ENCODE measurements at regions not wholly inside any gene's neighbourhood (a gene's known extent, or its start where the extent isn't known, plus 50 kb on each side); places are given as distances from the start of the nearest gene placed in this dataset.

DNA sequence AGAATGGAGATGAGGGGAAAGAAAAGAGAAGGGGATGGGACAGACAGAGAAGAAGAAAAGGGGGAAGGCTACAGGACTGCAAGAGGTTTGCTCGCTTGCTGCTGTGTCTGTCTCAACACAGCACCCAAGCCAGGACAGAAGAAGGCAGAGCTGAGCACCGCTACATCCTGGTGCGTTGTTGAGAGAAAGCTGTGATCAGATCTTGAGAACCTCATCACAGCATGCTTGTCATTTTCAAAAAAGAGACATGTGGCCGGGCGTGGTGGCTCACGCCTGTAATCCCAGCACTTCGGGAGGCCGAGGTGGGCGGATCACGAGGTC lies 110.9 kb downstream of the NXNL2 start:
- DNase-seq (ENCODE audit: low read depth): no peak
- no peak overlapping the region for H3K4me3 ChIP-seq (ENCODE audit: low read depth, low read length)
- TF ChIP-seq, protein P1, sequence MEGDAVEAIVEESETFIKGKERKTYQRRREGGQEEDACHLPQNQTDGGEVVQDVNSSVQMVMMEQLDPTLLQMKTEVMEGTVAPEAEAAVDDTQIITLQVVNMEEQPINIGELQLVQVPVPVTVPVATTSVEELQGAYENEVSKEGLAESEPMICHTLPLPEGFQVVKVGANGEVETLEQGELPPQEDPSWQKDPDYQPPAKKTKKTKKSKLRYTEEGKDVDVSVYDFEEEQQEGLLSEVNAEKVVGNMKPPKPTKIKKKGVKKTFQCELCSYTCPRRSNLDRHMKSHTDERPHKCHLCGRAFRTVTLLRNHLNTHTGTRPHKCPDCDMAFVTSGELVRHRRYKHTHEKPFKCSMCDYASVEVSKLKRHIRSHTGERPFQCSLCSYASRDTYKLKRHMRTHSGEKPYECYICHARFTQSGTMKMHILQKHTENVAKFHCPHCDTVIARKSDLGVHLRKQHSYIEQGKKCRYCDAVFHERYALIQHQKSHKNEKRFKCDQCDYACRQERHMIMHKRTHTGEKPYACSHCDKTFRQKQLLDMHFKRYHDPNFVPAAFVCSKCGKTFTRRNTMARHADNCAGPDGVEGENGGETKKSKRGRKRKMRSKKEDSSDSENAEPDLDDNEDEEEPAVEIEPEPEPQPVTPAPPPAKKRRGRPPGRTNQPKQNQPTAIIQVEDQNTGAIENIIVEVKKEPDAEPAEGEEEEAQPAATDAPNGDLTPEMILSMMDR (IDR thresholded peaks at IDR 0.05; ENCODE audit: control insufficient read depth, extremely low read depth, insufficient read depth): no peak

DNA sequence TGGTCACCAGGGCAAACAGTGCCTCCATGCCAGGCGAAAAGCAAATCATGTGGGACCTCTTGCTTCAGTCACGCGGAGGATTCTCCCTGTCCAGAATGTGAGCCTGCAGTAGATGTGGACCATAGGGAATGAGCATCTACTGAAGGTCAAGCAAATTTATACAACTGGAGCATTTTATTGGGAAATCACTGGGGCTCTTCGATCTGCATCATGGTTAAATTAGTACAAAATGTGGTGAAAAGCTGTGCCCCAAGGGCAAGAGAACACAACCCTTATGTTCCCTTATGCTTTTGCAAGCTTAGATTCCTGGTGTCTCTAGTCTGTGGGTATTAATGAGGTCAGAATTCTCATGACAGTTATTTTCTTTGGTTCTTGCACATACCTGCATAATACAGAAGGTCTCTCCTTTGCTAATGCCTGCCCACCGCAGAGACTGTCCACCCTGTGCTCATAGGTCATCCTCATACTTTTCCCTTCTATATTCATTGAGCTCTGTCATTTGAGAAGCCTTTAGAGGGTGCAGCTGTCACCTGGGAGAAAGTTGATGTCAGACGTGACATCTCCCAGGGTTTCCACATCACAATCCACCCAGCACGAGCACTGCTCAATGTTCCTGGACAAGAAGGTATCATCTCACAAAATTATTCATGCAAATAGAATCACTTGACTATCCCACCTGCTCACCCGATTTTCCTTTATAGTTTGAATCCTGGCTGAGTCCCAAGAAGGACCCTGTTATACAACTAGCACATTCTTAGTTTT lies 111.7 kb downstream of the NXNL2 start:
- TF ChIP-seq, protein P1 (IDR thresholded peaks at IDR 0.05; ENCODE audit: control insufficient read depth, extremely low read depth, insufficient read depth): no peak
- no peak for DNase-seq (ENCODE audit: low read depth)

DNA sequence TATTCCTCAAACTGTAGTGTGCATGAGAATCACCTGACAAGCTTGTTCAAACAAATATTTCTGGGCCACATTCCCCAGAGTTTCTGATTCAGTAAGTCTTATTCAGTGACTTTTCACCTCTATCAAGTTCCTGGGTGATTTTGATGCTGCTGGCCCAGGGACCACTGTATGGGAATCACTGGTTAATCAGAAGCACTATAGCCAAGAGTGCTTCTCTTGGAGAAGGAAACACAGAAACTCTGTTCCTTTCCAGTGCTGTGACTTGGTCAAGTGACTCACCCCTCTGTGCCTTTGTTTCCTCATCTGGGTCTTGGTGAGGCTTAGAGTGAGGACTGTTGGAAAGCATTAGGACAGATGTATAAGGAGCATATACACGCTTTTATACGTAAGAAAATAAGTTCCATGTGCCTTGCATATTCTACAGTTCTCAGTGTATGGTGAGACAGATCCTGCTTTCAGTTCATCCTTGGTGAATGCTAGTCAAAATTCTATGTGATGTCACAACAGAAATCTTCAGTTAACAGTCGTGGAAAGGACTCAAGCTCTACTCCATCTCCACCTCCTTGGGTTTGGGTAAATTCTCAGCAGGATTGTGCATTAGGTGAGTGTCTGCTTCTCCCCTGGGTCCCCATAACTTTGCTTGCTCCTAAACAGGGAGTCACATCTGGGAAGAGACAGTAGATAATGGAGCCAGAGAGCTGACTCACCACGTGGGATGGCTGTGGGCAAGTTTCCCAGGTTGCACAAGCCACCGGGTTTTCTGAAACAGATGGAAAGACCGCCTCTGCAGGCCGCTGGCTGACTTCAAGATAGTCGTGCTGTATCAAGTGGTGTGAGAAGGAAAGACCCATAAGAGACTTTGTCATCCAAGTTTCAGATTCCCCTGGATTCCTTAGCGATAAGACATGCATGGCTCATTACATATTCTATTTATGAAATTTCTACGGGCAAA lies 117.0 kb downstream of the NXNL2 start:
- DNase-seq (ENCODE audit: low read depth): no peak
- TF ChIP-seq, protein P1 (IDR thresholded peaks at IDR 0.05; ENCODE audit: control insufficient read depth, extremely low read depth, insufficient read depth): no peak
- no peak overlapping the region for H3K4me3 ChIP-seq (ENCODE audit: low read depth, low read length)

More for the DNA sequence above, 111.7 kb downstream of the NXNL2 start:
- H3K4me3 ChIP-seq (ENCODE audit: low read depth, low read length): no peak overlapping the region

DNA sequence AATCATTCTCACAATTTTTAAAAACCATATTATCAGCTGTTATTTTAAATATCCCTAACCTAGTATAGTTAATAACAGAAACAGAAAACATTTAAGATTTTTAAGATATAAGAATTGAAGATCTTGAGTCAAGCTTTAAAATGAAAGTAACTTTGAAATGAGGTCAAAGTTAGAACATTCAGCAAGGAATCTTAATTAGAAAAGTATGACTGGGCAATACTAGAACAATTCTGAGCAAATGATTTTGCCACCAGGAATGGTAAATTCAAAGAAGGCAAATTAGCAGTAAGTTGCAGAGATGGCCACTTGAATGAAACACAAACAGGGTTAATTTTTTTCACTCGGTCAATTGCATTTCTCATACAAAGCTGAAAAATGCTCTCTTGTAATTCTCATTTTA lies 117.9 kb downstream of the NXNL2 start:
- TF ChIP-seq, protein P1 (IDR thresholded peaks at IDR 0.05; ENCODE audit: control insufficient read depth, extremely low read depth, insufficient read depth): no peak
- no peak for DNase-seq (ENCODE audit: low read depth)
- H3K4me3 ChIP-seq (ENCODE audit: low read depth, low read length): no peak overlapping the region

DNA sequence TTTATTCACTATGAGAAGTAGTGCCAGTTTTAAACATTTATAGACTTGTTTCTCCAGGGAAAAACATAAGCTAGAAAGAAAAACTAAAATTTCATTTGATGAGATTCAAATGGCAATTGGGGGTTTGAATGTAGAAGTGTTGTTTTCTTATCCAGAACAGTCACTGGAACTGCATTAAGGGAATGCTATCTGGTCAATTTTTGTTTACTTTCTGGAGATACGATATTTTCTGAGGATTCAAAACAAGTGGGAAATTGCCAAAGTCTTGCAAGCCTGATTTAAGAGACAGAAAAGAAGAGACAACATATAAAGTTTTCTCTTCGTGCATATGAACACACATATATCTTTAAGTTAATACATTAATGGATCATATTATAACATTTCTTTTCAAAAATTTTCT lies 118.4 kb downstream of the NXNL2 start:
- DNase-seq (ENCODE audit: low read depth): no peak
- TF ChIP-seq, protein P1 (IDR thresholded peaks at IDR 0.05; ENCODE audit: control insufficient read depth, extremely low read depth, insufficient read depth): no peak
- no peak overlapping the region for H3K4me3 ChIP-seq (ENCODE audit: low read depth, low read length)

DNA sequence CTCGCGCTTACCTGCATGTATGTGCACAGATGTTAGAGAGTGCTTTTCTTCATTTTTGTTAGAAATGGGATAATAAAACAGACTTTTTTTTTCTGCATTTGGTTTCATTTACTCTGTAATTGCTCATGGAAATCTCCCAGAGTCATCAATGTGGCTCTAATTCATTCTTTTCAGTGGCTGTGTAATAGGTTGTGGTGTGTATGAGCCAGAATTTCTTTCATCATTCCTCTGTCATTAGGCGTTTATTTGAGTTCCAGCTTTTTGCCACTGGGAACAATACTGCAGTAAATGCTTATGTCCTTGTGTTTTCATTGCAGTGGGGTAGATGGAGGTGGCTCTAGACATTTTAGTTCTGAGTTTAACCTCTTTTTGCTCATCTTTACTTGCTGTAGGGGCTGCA lies 118.9 kb downstream of the NXNL2 start:
- TF ChIP-seq, protein P1 (IDR thresholded peaks at IDR 0.05; ENCODE audit: control insufficient read depth, extremely low read depth, insufficient read depth): no peak
- no peak for DNase-seq (ENCODE audit: low read depth)
- no peak overlapping the region for H3K4me3 ChIP-seq (ENCODE audit: low read depth, low read length)
